Sigmoid colon (tissue), 6 donors: ENCODE measurements at regions not wholly inside any gene's neighbourhood (a gene's known extent, or its start where the extent isn't known, plus 50 kb on each side); places are given as distances from the start of the nearest gene placed in this dataset.

Source experiments
- DNase-seq: peaks from one replicate; pipeline ENCODE4 v3.0.0-alpha.2; 2019
- H3K27ac ChIP-seq, 4 donors: fragments of 200-600 bp; sonication (generic); one replicate each; pipeline ENCODE4 v1.5.1; 2016 to 2019; ENCODE audit warnings: mild to moderate bottlenecking in 1 of 4
- H3K27me3 ChIP-seq, 3 donors: fragments of 200-600 bp; sonication (generic); one replicate each; pipeline ENCODE4 v1.5.1; 2019; ENCODE audit warnings: mild to moderate bottlenecking in 1 of 3
- H3K36me3 ChIP-seq, 4 donors: fragments of 200-600 bp; sonication (generic); one replicate each; pipeline ENCODE4 v1.5.1; 2016 to 2019
- H3K4me1 ChIP-seq, 4 donors: fragments of 200-600 bp; sonication (generic); one replicate each; pipeline ENCODE4 v1.5.1; 2017 to 2019
- H3K4me3 ChIP-seq, 4 donors: fragments of 200-600 bp; sonication (generic); one replicate each; pipeline ENCODE4 v1.5.1; 2017 to 2019; ENCODE audit warnings: mild to moderate bottlenecking in 2 of 4, moderate library complexity in 1 of 4
- H3K9me3 ChIP-seq, 4 donors: fragments of 200-600 bp in 3 of 4; sonication (generic) in 3 of 4; one replicate each; pipeline versions ENCODE4 v1.5.1 to v1.6.1; 2013 to 2019
- CTCF ChIP-seq, 4 experiments: fragments of 450-650 bp in 3 of 4; fragments of 200-600 bp in 1 of 4; IDR thresholded peaks; one replicate each; pipeline ENCODE4 v1.5.1; 2016 to 2019; ENCODE audit warnings: antibody characterized with exemption in 4 of 4, mild to moderate bottlenecking in 3 of 4, moderate library complexity in 2 of 4
- EP300 ChIP-seq, 4 donors: sonication (generic); formaldehyde crosslinking; IDR thresholded peaks; one replicate each; pipeline ENCODE4 v1.6.1; 2017; ENCODE audit warnings: antibody characterized with exemption in 4 of 4
- POLR2A ChIP-seq, 2 donors: fragments of 450-650 bp; IDR thresholded peaks; one replicate each; pipeline ENCODE4 v1.6.1; 2016; ENCODE audit warnings: antibody characterized with exemption in 2 of 2, mild to moderate bottlenecking in 2 of 2, moderate library complexity in 2 of 2
- POLR2AphosphoS5 ChIP-seq, 4 donors: sonication (generic); formaldehyde crosslinking; IDR thresholded peaks; one replicate each; pipeline ENCODE4 v1.6.1; 2017; ENCODE audit warnings: antibody characterized with exemption in 4 of 4
- WGBS, 2 donors: extraction: QIAGEN DNeasy Blood & Tissue Kit; methylation state at CpG; one replicate each; pipeline ENCODE4 v1.1.7; 2013; 5-methylcytosine and 5-hydroxymethylcytosine counted together
- intact Hi-C: fragments of 100-400 bp; cut with DNase I; formaldehyde crosslinking; loops from one replicate; pipeline ENCODE4 v1.15.1; 2023
- donor health status: healthy with polysubstance abuse.
- donor health status: healthy.

- TF ChIP-seq POLR2A (IDR thresholded peaks at IDR 0.05) (no peak), EP300 (IDR thresholded peaks at IDR 0.05) (no peak), POLR2AphosphoS5 (IDR thresholded peaks at IDR 0.05) (no peak), CTCF (IDR thresholded peaks at IDR 0.05) (no peak)
- H3K4me3 ChIP-seq, result no peak overlapping the region
- 82 to 85% methylated on average over 2 of the region's 2 CpGs for WGBS, 2 donors
- no peaks in the 10 kb centered on the region for H3K9me3 ChIP-seq
- H3K4me1 ChIP-seq, result no peaks in the 10 kb centered on the region
- no peaks in the 10 kb centered on the region for H3K36me3 ChIP-seq
- no peak overlapping the region for H3K27ac ChIP-seq
- intact Hi-C loops, result no loop called here
- no peak for DNase-seq
- H3K27me3 ChIP-seq, result no peaks in the 10 kb centered on the region
These were observed 168.3 kb downstream of the AREG start for GRCh38 chr4:74613266-74613665.

GRCh38 chr4:74615411-74615810, 170.5 kb downstream of the AREG start:
- no peak overlapping the region for H3K4me3 ChIP-seq
- no peak for TF ChIP-seq CTCF (IDR thresholded peaks at IDR 0.05)
- WGBS, 2 donors, result 82 to 90% methylated on average over 2 of the region's 2 CpGs
- H3K27me3 ChIP-seq, result no peaks in the 10 kb centered on the region
- no peak for DNase-seq
- H3K27ac ChIP-seq, result no peak overlapping the region
- intact Hi-C loops, result no loop called here
- H3K9me3 ChIP-seq, result no peaks in the 10 kb centered on the region
- H3K4me1 ChIP-seq, result no peaks in the 10 kb centered on the region
- no peaks in the 10 kb centered on the region for H3K36me3 ChIP-seq

- no peaks in the 10 kb centered on the region for H3K4me1 ChIP-seq
- no peak overlapping the region for H3K4me3 ChIP-seq
- no peak for DNase-seq
- TF ChIP-seq POLR2AphosphoS5 (IDR thresholded peaks at IDR 0.05), result no peak
- H3K36me3 ChIP-seq, result no peaks in the 10 kb centered on the region
- H3K27me3 ChIP-seq, result no peaks in the 10 kb centered on the region
- 84 to 98% methylated on average over 1 of the region's 1 CpG for WGBS, 2 donors
- intact Hi-C loops, result no loop called here
- no peak overlapping the region for H3K27ac ChIP-seq
- no peaks in the 10 kb centered on the region for H3K9me3 ChIP-seq
These were observed 173.2 kb downstream of the AREG start for GRCh38 chr4:74618166-74618565.

- Histone ChIP-seq H3K4me3 (no peak overlapping the region), H3K27ac (no peak overlapping the region), H3K4me1 (no peaks in the 10 kb centered on the region), H3K36me3 (no peaks in the 10 kb centered on the region), H3K27me3 (no peaks in the 10 kb centered on the region), H3K9me3 (no peaks in the 10 kb centered on the region)
- intact Hi-C loops, result no loop called here
- 73 to 81% methylated on average over 1 of the region's 1 CpG for WGBS, 2 donors
- no peak for TF ChIP-seq EP300 (IDR thresholded peaks at IDR 0.05)
- TF ChIP-seq POLR2AphosphoS5 (IDR thresholded peaks at IDR 0.05), result no peak
- no peak for TF ChIP-seq POLR2A (IDR thresholded peaks at IDR 0.05)
- no peak for TF ChIP-seq CTCF (IDR thresholded peaks at IDR 0.05)
- DNase-seq, result no peak
These were observed 173.7 kb downstream of the AREG start for GRCh38 chr4:74618659-74619058.

GRCh38 chr4:74619931-74620702, 174.2 kb downstream of the BTC start:
- 55 to 63% methylated on average over 2 of the region's 2 CpGs for WGBS, 2 donors
- DNase-seq, result no peak
- no peaks in the 10 kb centered on the region for H3K9me3 ChIP-seq
- no peaks in the 10 kb centered on the region for H3K27me3 ChIP-seq
- no peak for TF ChIP-seq CTCF (IDR thresholded peaks at IDR 0.05)
- no peak for TF ChIP-seq EP300 (IDR thresholded peaks at IDR 0.05)
- no peak for TF ChIP-seq POLR2AphosphoS5 (IDR thresholded peaks at IDR 0.05)
- no peak for TF ChIP-seq POLR2A (IDR thresholded peaks at IDR 0.05)
- peaks cover 0 to 12% (median 5%) of the 10 kb centered on the region in 4 donors for H3K4me1 ChIP-seq
- H3K27ac ChIP-seq, result no peak overlapping the region
- intact Hi-C loops, result no loop called here
- no peak overlapping the region for H3K4me3 ChIP-seq
- H3K36me3 ChIP-seq, result no peaks in the 10 kb centered on the region
